ENCODE measurements at regions not wholly inside any gene's neighbourhood (a gene's known extent, or its start where the extent isn't known, plus 50 kb on each side); places are given as distances from the start of the nearest gene placed in this dataset.

- TF ChIP-seq CTCF (conservative IDR thresholded peaks at IDR 0.05; ENCODE audit: low read depth in 2 of 2) (no peak), ZNF114 (CRISPR knock-in tag; IDR thresholded peaks at IDR 0.05) (no peak), POLR2AphosphoS5 (IDR thresholded peaks at IDR 0.05; ENCODE audit: low read depth) (no peak), EZH2 (IDR thresholded peaks at IDR 0.05; ENCODE audit: low read depth, unreplicated experiment) (no peak), NANOG (IDR thresholded peaks at IDR 0.05; ENCODE audit: borderline replicate concordance) (no peak), JUNB (IDR thresholded peaks at IDR 0.05; ENCODE audit: unreplicated experiment) (no peak), EZH2phosphoT487 (IDR thresholded peaks at IDR 0.05; ENCODE audit: unreplicated experiment) (no peak), REST (IDR thresholded peaks at IDR 0.05; ENCODE audit: unreplicated experiment) (no peak), ZNF331 (CRISPR knock-in tag; IDR thresholded peaks at IDR 0.05; ENCODE audit: low read depth) (no peak), CREB1 (CRISPR knock-in tag; IDR thresholded peaks at IDR 0.05; ENCODE audit: low read depth) (no peak), ETS1 (IDR thresholded peaks at IDR 0.05) (no peak), STAT1 (IDR thresholded peaks at IDR 0.05; ENCODE audit: unreplicated experiment) (no peak), ZNF462 (CRISPR knock-in tag; IDR thresholded peaks at IDR 0.05) (no peak)
These were observed 92.8 kb upstream of the SLC44A1 start for GRCh38 chr9:105151686-105151995.
